Omental fat pad (tissue), 3 donors: ENCODE measurements at regions not wholly inside any gene's neighbourhood (a gene's known extent, or its start where the extent isn't known, plus 50 kb on each side); places are given as distances from the start of the nearest gene placed in this dataset.

Experiments
- ATAC-seq: fragments of 150-250 bp; one replicate; pipeline ENCODE4 v1.9.1; 2016; ENCODE audit warnings: mild to moderate bottlenecking, moderate library complexity; ENCODE audit not compliant: low FRiP score
- DNase-seq: peaks from one replicate; pipeline ENCODE4 v3.0.0-alpha.2; 2019; ENCODE audit warnings: low spot score
- CTCF ChIP-seq, 3 donors: fragments of 450-650 bp; IDR thresholded peaks; one replicate each; pipeline ENCODE4 v1.5.1; 2016 to 2017; ENCODE audit warnings: antibody characterized with exemption in 3 of 3, mild to moderate bottlenecking in 3 of 3, moderate library complexity in 2 of 3

GRCh38 chr10:107450056-107450455, 285.6 kb upstream of the SORCS1 start:
- DNase-seq (no peak), ATAC-seq (no peak)

GRCh38 chr10:107444443-107444842, 279.9 kb upstream of the SORCS1 start:
- DNase-seq (no peak), ATAC-seq (no peak)
- TF ChIP-seq CTCF (IDR thresholded peaks at IDR 0.05) = no peak

More at GRCh38 chr10:107450056-107450455, 285.6 kb upstream of the SORCS1 start:
- TF ChIP-seq CTCF (IDR thresholded peaks at IDR 0.05) = no peak

- DNase-seq = no peak
- ATAC-seq = no peak
- TF ChIP-seq CTCF (IDR thresholded peaks at IDR 0.05) = no peak
Measured at GRCh38 chr10:107443813-107444212, 279.3 kb upstream of the SORCS1 start.

GRCh38 chr10:107443326-107443725, 278.8 kb upstream of the SORCS1 start:
- TF ChIP-seq CTCF (IDR thresholded peaks at IDR 0.05) = no peak
- ATAC-seq (no peak), DNase-seq (no peak)

GRCh38 chr10:107442035-107442505, 277.6 kb upstream of the SORCS1 start:
- ATAC-seq (no peak), DNase-seq (no peak)
- TF ChIP-seq CTCF (IDR thresholded peaks at IDR 0.05) = no peak

GRCh38 chr10:107440741-107441140, 276.2 kb upstream of the SORCS1 start:
- ATAC-seq (no peak), DNase-seq (no peak)
- TF ChIP-seq CTCF (IDR thresholded peaks at IDR 0.05) = no peak

- DNase-seq = no peak
- no peak for TF ChIP-seq CTCF (IDR thresholded peaks at IDR 0.05)
- no peak for ATAC-seq
Measured at GRCh38 chr10:107437921-107438320, 273.4 kb upstream of the SORCS1 start.
